ENCODE measurements at regions not wholly inside any gene's neighbourhood (a gene's known extent, or its start where the extent isn't known, plus 50 kb on each side); places are given as distances from the start of the nearest gene placed in this dataset.

DNA sequence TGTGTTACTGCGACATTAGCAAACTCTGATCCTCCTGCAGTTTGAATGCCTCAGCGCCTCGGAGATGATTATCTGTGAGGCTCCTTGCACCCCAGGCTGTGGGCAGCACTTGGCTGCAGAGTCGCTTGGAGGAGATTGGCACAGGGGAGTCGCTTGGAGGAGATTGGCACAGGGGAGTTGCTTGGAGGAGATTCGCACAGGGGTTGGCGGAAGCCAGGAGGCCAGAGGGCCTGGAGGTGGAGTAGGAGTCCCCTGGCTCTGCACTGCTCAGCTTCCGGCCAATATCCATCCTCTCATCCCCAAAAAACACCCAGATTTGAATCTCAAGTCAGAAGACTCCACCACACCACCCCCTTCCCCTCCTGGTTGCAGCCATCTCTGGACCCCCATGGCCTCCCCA, 192.6 kb upstream of the NECTIN1 start:
- DNase-seq (no peak), ATAC-seq (no peak)
- intact Hi-C loops (cut with micrococcal nuclease), result no loop called here

GRCh38 chr11:119920666-119921387, 191.8 kb upstream of the NECTIN1 start:
- ATAC-seq (no peak), DNase-seq (no peak)
- intact Hi-C loops (cut with micrococcal nuclease), result no loop called here

DNA sequence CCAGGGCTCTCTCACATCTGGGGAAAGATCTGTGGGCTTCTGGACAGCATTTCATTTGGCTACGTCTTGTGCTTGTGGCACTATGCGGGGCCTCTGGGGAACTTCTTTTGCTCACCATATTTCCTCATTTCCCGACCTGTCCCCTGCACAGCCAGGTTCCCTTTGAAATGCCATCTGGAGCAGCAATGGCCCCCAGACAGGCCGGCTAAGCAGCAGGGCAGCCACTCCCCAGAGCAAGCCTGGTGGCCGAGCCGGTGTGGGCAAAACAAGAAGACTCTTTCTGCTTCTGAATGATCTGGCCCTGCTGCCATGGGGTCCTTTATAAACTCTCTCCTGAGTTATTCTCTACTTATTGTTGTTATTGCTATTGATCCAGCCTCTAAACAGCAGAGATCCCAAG, 190.7 kb upstream of the NECTIN1 start:
- DNase-seq (no peak), ATAC-seq (no peak)
- intact Hi-C loops (cut with micrococcal nuclease), result no loop called here

DNA sequence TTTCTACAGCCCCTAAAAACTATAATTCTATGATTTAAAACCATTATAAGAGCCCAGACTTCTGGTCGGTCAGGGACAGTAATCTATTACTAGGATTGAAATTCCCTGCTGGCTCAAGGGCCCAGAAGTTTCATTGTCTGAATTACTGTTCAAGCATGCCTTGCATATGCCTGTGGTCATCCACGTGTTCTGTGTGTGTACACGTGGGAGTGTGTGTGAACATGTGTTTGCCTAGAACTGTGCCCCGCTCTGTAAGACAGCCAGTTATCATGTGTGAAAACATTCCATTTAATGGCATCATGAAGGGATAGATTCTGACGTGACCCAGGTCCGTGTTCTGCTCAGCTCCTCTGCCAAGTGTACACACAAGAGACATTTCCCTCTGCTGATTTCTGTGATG, 189.3 kb upstream of the NECTIN1 start:
- DNase-seq (no peak), ATAC-seq (no peak)
- intact Hi-C loops (cut with micrococcal nuclease), result no loop called here

DNA sequence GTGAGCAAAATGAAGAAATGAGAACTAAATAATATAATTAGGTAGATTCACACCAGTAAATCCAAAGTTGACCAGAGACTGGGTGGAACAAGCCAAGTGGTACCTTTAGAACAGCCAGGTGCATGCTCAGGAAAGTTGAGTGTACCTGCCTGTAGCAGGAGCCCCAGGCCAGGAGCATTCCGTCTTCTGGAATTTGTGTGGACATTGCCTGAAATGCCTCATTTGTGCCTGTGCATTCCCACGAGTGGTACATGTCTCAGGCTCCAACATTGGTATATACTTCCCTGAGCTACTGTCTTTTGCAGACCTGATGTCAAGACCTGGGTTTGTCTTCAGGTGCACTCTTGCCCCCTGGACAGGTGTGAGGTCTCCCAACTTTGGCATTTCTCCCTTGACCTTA, 187.6 kb upstream of the NECTIN1 start:
- ATAC-seq (no peak), DNase-seq (no peak)
- intact Hi-C loops (cut with micrococcal nuclease), result no loop called here

- DNase-seq (no peak), ATAC-seq (no peak)
- intact Hi-C loops (cut with micrococcal nuclease), result no loop called here
Measured at GRCh38 chr11:119912229-119912628, 183.2 kb upstream of the NECTIN1 start.

DNA sequence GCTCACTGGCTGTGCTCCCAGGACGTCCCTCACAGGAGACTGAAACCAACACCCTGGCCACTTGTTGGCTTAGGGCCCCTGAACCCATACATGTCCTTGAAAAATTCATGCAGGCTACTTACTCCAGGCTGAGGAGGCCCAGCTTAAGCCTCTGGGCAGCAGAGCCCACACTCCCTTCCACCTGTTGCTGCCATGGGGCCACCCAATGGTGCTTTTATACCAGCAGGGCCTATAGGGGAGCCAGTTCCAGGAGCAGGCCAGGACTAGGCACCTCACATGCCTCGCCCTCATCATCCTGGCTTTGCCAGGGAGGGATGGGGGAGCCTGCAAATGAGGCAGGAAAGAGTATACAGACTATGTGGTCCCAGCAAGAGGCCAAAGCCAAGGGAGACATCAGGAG, 181.7 kb upstream of the NECTIN1 start:
- no peak for DNase-seq
- intact Hi-C loops (cut with micrococcal nuclease), result no loop called here
- peak; percentile 29 for ATAC-seq

DNA sequence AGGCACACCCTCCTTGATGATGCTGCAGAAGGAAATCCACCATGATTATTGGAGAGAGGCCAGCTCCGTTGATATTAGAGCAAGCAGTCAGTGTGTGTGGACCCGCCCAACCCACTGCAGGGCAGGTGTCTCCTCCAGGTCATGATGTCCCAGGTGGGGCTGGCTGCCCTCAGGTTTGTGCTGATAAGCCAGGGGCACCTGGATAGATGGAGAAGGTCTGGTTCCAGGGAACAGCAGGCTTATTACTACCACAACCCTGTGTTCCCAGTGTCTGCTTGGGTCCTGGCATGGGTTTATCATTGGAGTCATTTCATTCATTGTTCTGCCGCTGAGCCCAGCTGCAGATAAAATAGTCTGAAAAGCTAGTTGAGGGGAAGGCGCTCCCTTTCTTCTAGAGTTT, 181.1 kb upstream of the NECTIN1 start:
- intact Hi-C loops (cut with micrococcal nuclease), result no loop called here
- peak; percentile 18 for ATAC-seq
- DNase-seq, result no peak

DNA sequence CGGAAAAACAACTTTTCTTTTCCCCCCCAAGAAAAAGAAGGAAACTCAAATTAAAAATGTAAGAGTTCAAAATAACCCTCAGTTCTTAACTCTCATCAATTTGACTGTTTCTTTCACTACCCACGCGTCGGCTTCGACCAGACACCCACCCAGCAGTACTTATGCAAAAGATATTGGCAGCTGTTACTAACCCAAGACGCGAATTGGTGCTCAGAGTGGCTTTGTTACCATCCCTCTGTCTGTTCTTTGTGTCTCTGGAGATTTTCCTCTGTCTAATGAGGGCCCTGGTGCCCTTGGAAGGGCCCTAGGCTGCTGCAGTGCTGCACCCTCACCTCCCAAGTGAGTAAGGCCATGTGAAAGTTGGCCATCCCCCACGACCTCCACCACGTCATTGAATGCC, 180.5 kb upstream of the NECTIN1 start:
- intact Hi-C loops (cut with micrococcal nuclease), result no loop called here
- ATAC-seq, result no peak

DNA sequence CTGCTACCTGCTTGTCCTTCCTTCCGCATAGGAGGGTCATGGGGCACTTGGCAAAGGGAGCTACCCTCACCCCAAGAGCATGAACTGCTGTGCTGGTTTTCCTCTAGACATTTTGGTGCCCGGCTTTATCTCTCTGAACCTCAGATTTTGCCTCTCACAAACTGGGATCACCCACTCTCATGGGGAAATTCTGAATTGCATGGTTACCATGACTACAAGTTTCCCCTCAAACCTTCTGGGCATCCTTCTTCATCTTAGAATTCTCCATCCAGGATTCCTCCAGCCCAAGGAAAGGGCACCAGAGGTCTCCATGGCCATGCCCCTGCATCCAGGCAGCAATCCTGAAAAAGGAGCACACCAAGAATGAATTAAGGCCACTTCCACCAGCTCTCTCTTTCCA, 180.1 kb upstream of the NECTIN1 start:
- ATAC-seq (no peak), DNase-seq (no peak)
- intact Hi-C loops (cut with micrococcal nuclease), result no loop called here

More for the DNA sequence above, 180.5 kb upstream of the NECTIN1 start:
- DNase-seq, result no peak

DNA sequence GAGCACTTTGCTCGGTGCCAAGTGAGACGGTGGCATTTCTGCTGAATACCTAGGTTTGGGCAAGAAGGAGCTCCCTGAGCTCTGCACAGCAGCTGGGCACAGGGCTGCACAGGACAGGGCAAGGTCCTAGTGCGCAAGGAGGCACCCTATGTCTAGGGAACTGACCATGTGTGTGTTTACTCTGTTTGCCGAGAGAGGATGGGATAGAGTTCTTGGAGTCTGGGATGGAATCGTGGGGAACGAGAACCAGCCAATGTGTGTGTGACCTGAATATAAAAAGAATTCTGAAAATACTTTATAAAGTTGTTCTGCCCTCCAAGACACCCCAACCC, 179.5 kb upstream of the NECTIN1 start:
- no peak for ATAC-seq
- no peak for DNase-seq
- intact Hi-C loops (cut with micrococcal nuclease), result no loop called here

- ATAC-seq (no peak), DNase-seq (no peak)
- intact Hi-C loops (cut with micrococcal nuclease), result no loop called here
Measured at GRCh38 chr11:119907878-119908572, 179.0 kb upstream of the NECTIN1 start.

- ATAC-seq (peak; percentile 63), DNase-seq (no peak)
- intact Hi-C loops (cut with micrococcal nuclease), result no loop called here
Measured at GRCh38 chr11:119907122-119907851, 178.3 kb upstream of the NECTIN1 start.

GRCh38 chr11:119906376-119906775, 177.4 kb upstream of the NECTIN1 start:
- intact Hi-C loops (cut with micrococcal nuclease), result no loop called here
- ATAC-seq (no peak), DNase-seq (no peak)

- intact Hi-C loops (cut with micrococcal nuclease), result no loop called here
- no peak for DNase-seq
- ATAC-seq, result no peak
Measured at GRCh38 chr11:119905162-119905561, 176.2 kb upstream of the NECTIN1 start.

DNA sequence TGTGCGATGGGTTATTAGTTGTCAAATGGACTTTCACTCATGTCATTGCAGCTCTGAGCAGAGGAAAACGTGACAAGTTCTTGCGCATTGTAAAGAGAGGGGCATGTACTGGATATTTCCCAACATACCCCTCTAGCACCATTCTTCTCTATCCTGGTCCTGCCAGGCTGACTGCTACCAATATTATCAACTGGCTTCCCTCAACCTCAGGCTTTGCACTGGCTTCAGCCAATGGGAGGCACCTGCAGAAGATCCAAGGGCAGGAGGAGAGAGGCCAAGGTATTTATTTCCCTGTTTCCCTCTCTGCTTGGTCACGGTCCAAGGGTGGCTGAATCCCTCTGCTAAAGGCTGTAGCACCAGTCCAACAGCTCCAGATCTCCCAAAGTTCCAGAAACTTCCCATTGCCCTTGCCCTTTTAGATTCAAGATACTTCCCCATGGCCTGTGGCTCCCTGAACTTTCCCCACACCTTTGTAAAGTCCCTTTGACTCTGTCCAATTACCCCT, 175.6 kb upstream of the NECTIN1 start:
- ATAC-seq, result no peak
- DNase-seq, result no peak
- intact Hi-C loops (cut with micrococcal nuclease), result no loop called here

GRCh38 chr11:119903821-119904220, 174.8 kb upstream of the NECTIN1 start:
- no peak for DNase-seq
- no peak for ATAC-seq
- intact Hi-C loops (cut with micrococcal nuclease), result no loop called here

- DNase-seq (no peak), ATAC-seq (no peak)
- intact Hi-C loops (cut with micrococcal nuclease), result no loop called here
Measured at GRCh38 chr11:119903389-119903788, 174.4 kb upstream of the NECTIN1 start.

GRCh38 chr11:119902656-119903231, 173.7 kb upstream of the NECTIN1 start:
- ATAC-seq (no peak), DNase-seq (no peak)
- intact Hi-C loops (cut with micrococcal nuclease), result no loop called here

Data from left ventricle myocardium superior (tissue), 1 donor.